NT2/D1 (cell line): ENCODE measurements at regions not wholly inside any gene's neighbourhood (a gene's known extent, or its start where the extent isn't known, plus 50 kb on each side); places are given as distances from the start of the nearest gene placed in this dataset.

Source experiments
- DNase-seq: peaks from one replicate; pipeline ENCODE4 v3.0.0-alpha.2; 2011; ENCODE audit warnings: low read depth, low spot score
- H3K27me3 ChIP-seq: 2 replicates; pipeline ENCODE4 v1.6.0; 2011; ENCODE audit warnings: mild to moderate bottlenecking; ENCODE audit not compliant: insufficient read length, insufficient read depth
- H3K36me3 ChIP-seq: 2 replicates; pipeline ENCODE4 v1.6.1; 2011; ENCODE audit warnings: mild to moderate bottlenecking, low read length, mixed read lengths; ENCODE audit not compliant: insufficient read depth, insufficient read length
- H3K4me1 ChIP-seq: 2 replicates; pipeline ENCODE4 v1.5.1; 2011; ENCODE audit not compliant: insufficient read depth, insufficient read length
- H3K4me3 ChIP-seq: 2 replicates; pipeline ENCODE4 v1.5.1; 2011; ENCODE audit warnings: low read depth; ENCODE audit not compliant: insufficient read length
- H3K9ac ChIP-seq: 2 replicates; pipeline ENCODE4 v1.6.0; 2011; ENCODE audit warnings: low read depth; ENCODE audit not compliant: insufficient read length
- H3K9me3 ChIP-seq: 2 replicates; pipeline ENCODE4 v1.5.1; 2011; ENCODE audit warnings: mild to moderate bottlenecking, low read length; ENCODE audit not compliant: insufficient read depth
- SUZ12 ChIP-seq: IDR thresholded peaks from 2 replicates; pipeline ENCODE4 v1.6.1; 2011; ENCODE audit not compliant: insufficient read length, insufficient read depth; ENCODE audit errors: extremely low read depth
- YY1 ChIP-seq: IDR thresholded peaks from 2 replicates; pipeline ENCODE4 v1.6.1; 2011; ENCODE audit not compliant: insufficient read length, insufficient read depth
- ZNF274 ChIP-seq: IDR thresholded peaks from 2 replicates; pipeline ENCODE4 v1.6.1; 2011; ENCODE audit warnings: mild to moderate bottlenecking, low read depth, low read length

DNA sequence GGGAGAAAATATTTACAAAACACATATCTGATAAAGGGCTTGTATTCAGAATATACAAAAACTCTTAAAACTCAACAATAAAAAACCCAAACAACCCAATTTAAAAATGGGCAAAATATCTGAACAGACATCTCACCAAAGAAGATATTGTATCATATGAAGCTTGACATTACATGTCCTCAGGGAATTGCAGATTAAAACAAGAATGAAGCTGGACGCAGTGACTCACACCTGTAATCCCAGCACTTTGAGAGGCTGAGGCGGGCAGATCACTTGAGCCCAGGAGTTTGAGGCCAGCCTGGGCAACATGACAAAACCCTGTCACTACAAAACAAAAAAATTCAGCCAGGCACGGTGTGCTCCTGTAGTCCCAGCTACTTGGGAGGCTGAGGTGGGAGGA is 135.4 kb upstream of the AKIRIN2 start:
- H3K9ac ChIP-seq, result no peak overlapping the region
- H3K27me3 ChIP-seq, result no peaks in the 10 kb centered on the region
- TF ChIP-seq ZNF274 (no peak), SUZ12 (no peak)
- DNase-seq, result no peak
- no peak overlapping the region for H3K4me3 ChIP-seq
- no peaks in the 10 kb centered on the region for H3K9me3 ChIP-seq
- no peaks in the 10 kb centered on the region for H3K4me1 ChIP-seq
- H3K36me3 ChIP-seq, result no peaks in the 10 kb centered on the region

DNA sequence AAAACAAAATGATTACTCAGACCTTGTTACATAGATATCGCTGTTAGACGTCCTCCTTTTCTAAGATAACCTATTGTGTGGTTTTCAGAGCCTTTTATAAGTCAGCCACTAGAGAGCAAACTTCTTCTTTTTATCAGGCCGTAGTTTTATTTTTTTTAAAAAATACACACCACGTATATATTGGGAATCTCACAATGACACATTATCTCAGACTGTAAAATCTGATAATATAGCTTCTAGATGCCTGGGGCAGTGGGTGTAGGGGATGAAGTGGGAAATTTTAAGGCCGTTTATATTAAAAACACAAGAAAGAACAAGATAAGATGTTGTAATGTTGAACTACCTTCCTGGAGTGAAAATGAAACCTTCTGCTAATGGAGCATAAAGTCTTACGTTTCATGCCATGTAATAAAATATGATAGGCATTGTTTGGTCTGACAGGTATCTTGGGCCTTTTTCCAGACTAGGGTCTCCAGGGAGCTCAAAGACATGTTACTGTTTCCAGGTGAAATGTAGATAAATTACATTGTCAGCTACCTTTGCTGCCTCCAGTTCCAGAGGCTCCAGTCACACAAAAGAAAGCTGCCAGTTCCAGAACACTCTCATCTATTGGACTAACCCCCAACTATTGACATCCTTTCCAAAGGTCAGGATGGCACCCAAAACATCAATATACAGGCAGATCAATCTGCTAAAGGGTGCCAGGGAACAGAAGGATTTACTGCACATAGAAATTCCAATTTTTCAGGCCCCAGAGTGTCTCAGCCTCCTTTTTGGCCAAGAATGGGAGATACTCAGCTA is 130.2 kb upstream of the AKIRIN2 start:
- H3K4me1 ChIP-seq, result no peaks in the 10 kb centered on the region
- H3K9me3 ChIP-seq, result no peaks in the 10 kb centered on the region
- TF ChIP-seq YY1 (no peak), SUZ12 (no peak)
- no peaks in the 10 kb centered on the region for H3K27me3 ChIP-seq
- H3K36me3 ChIP-seq, result no peaks in the 10 kb centered on the region
- H3K4me3 ChIP-seq, result no peak overlapping the region
- no peak for DNase-seq
- H3K9ac ChIP-seq, result no peak overlapping the region

DNA sequence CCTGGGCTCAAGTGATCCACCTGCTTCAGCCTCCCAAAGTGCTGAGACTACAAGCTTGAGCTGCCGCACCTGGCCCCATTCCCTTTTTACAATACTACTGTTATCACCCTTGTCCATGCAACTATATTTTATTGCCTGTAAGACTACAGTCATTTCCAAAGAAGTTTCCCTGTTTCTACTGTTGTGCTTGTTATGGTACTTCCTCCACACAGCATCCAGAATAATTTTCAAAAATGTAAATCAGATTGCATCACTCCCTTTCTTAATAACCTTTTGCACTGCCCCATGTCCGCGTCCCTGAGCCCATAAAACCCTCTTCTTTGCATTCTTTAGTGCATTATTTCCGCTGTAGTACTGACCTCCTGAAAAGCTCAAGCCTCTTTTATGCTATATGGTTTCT is 128.9 kb upstream of the AKIRIN2 start:
- Histone ChIP-seq H3K9ac (no peak overlapping the region), H3K4me3 (no peak overlapping the region), H3K36me3 (no peaks in the 10 kb centered on the region), H3K27me3 (no peaks in the 10 kb centered on the region), H3K4me1 (no peaks in the 10 kb centered on the region), H3K9me3 (no peaks in the 10 kb centered on the region)
- no peak for DNase-seq
- TF ChIP-seq YY1 (no peak), ZNF274 (no peak), SUZ12 (no peak)

DNA sequence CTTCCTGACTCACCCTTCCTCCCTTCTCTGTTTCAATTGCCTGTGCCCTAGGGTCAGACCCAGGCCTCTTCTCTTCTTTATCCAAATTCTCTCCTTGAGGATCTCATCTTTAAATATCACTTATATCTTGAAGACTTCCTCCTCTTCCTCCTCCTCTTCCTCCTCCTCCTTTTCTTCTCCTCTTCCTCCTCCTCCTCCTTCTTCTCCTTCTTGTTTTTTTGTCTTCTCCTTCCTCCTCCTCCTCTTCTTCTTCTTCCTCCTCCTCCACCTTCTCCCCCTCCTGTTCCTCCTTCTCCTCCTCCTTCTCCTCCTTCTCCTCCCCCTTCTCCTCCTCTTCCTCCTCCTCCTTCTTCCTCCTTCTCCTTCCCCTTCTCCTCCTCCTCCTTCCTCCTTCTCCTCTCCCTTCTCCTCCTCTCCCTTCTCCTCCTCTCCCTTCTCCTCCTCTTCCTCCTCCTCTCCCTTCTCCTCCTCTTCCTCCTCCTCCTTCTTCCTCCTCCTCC is 127.6 kb upstream of the AKIRIN2 start:
- no peaks in the 10 kb centered on the region for H3K9me3 ChIP-seq
- no peaks in the 10 kb centered on the region for H3K4me1 ChIP-seq
- no peak for TF ChIP-seq YY1
- TF ChIP-seq ZNF274, result no peak
- no peak for TF ChIP-seq SUZ12
- no peaks in the 10 kb centered on the region for H3K36me3 ChIP-seq
- H3K27me3 ChIP-seq, result no peaks in the 10 kb centered on the region
- no peak overlapping the region for H3K9ac ChIP-seq
- no peak for DNase-seq
- no peak overlapping the region for H3K4me3 ChIP-seq

DNA sequence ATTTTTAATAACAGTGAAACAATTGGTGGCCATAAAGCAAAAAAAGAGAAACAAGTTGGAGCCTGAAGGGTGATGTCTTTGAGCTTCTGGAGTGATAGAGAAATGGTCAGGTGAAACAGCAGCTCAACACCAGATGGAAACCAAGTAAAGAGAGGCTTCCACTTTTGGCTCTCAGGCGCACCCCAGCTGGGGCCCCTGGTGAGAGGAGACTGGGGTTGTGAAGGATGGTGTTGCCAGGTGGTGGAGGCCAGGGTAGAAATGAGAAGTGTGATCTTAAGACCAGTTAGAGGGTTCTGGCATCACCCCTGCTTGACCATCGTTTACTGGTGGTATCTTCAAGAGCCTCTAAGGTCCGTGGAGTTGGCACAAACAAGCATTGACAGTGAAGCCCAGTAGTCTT is 126.0 kb upstream of the AKIRIN2 start:
- Histone ChIP-seq H3K9ac (no peak overlapping the region), H3K9me3 (no peaks in the 10 kb centered on the region), H3K4me1 (no peaks in the 10 kb centered on the region), H3K27me3 (no peaks in the 10 kb centered on the region), H3K36me3 (no peaks in the 10 kb centered on the region), H3K4me3 (no peak overlapping the region)
- no peak for TF ChIP-seq YY1
- TF ChIP-seq SUZ12, result no peak
- no peak for TF ChIP-seq ZNF274
- DNase-seq, result no peak

DNA sequence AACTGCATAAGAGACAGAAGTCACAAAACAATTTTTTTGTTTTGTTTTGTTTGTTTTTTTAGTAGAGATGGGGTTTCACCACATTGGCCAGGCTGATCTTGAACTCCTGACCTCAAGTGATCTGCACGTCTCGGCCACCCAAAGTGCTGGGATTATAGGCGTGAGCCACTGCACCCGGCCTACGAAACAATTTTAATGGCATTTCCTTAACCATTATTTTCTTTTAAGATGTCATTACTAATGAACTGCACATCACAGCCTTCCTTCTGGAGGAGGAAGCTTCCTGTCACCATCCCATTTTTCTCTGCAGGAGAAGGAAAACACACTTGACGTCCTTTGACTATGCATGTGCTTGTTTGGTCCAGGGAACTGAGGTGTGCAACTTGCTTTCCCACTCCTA is 125.3 kb upstream of the AKIRIN2 start:
- H3K9ac ChIP-seq, result no peak overlapping the region
- TF ChIP-seq YY1 (no peak), SUZ12 (no peak), ZNF274 (no peak)
- no peaks in the 10 kb centered on the region for H3K27me3 ChIP-seq
- no peaks in the 10 kb centered on the region for H3K4me1 ChIP-seq
- no peaks in the 10 kb centered on the region for H3K9me3 ChIP-seq
- no peak overlapping the region for H3K4me3 ChIP-seq
- H3K36me3 ChIP-seq, result no peaks in the 10 kb centered on the region
- DNase-seq, result no peak

DNA sequence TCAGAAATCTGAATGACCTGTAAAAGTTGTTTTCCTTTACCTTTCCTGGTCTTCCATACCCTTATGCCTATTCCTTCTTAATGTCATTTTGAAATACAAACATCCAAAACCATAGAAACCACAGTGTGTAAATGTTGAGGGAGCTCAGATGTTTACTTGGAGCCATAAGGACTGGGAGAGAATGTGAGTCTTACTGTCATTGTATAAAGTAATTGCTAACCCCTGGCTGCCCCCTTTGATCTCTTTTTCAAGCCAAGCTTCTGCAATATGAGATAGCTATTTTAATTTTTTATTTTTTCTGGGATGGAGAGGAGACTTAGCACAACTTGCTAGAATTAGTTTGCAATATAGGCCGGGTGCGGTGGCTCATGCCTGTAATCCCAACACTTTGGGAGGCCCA is 124.4 kb upstream of the AKIRIN2 start:
- Histone ChIP-seq H3K9me3 (no peaks in the 10 kb centered on the region), H3K36me3 (no peaks in the 10 kb centered on the region), H3K4me3 (no peak overlapping the region), H3K4me1 (no peaks in the 10 kb centered on the region), H3K9ac (no peak overlapping the region), H3K27me3 (no peaks in the 10 kb centered on the region)
- TF ChIP-seq ZNF274 (no peak), SUZ12 (no peak), YY1 (no peak)
- DNase-seq, result no peak

DNA sequence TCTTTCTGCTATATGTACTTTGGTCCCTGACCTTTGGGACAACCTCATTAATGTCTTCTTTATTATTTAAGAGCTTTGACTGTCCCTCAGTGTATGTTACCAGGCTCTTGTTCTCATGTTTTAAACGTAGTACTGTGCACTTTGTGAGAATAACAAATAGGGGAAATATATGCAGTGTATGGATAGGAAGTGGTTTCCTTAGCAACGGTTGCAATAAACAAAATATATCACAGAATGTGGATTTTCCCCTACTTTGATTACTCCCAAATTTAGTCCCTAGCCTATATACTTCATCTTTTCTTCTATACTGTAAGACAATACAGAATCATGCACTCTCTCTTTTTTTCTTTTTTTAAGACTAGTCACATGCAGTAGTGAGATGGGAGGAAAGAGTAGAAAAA is 123.8 kb upstream of the AKIRIN2 start:
- H3K27me3 ChIP-seq, result no peaks in the 10 kb centered on the region
- DNase-seq, result no peak
- no peak overlapping the region for H3K9ac ChIP-seq
- no peaks in the 10 kb centered on the region for H3K9me3 ChIP-seq
- no peak overlapping the region for H3K4me3 ChIP-seq
- no peaks in the 10 kb centered on the region for H3K36me3 ChIP-seq
- no peaks in the 10 kb centered on the region for H3K4me1 ChIP-seq
- TF ChIP-seq YY1 (no peak), SUZ12 (no peak), ZNF274 (no peak)
